DOHH2 (cell line): ENCODE measurements at regions not wholly inside any gene's neighbourhood (a gene's known extent, or its start where the extent isn't known, plus 50 kb on each side); places are given as distances from the start of the nearest gene placed in this dataset.

Experiments used
- H3F3A ChIP-seq: fragments of 200-600 bp; sonication (generic), shearing (Covaris generic); 2 replicates; pipeline ENCODE4 v1.6.0; 2016; ENCODE audit warnings: antibody characterized with exemption, mild to moderate bottlenecking; ENCODE audit not compliant: control insufficient read depth, insufficient read depth
- H3K27ac ChIP-seq: fragments of 200-600 bp; sonication (generic); 2 replicates; pipeline ENCODE4 v1.5.1; 2014; ENCODE audit warnings: low read depth, mild to moderate bottlenecking, low read length, moderate library complexity
- H3K27me3 ChIP-seq: fragments of 200-600 bp; sonication (generic); 2 replicates; pipeline ENCODE4 v1.6.1; 2014; ENCODE audit warnings: mild to moderate bottlenecking, low read length, mixed read lengths; ENCODE audit not compliant: control insufficient read depth
- H3K36me3 ChIP-seq: fragments of 200-600 bp; sonication (generic); 2 replicates; pipeline ENCODE4 v1.6.1; 2014; ENCODE audit warnings: mild to moderate bottlenecking, low read length, moderate library complexity, mixed read lengths; ENCODE audit not compliant: control insufficient read depth
- H3K4me1 ChIP-seq: fragments of 200-600 bp; sonication (generic); 2 replicates; pipeline ENCODE4 v1.6.1; 2014; ENCODE audit warnings: mild to moderate bottlenecking, low read length, mixed read lengths; ENCODE audit not compliant: control insufficient read depth
- H3K4me2 ChIP-seq: fragments of 200-600 bp; sonication (generic); 2 replicates; pipeline ENCODE4 v1.6.0; 2014; ENCODE audit warnings: mild to moderate bottlenecking, low read length, moderate library complexity
- H3K4me3 ChIP-seq: fragments of 200-600 bp; sonication (generic); 2 replicates; pipeline ENCODE4 v1.5.1; 2014; ENCODE audit warnings: mild to moderate bottlenecking, low read length, mixed read lengths
- H3K79me2 ChIP-seq: fragments of 200-600 bp; sonication (generic); 2 replicates; pipeline ENCODE4 v1.6.1; 2014; ENCODE audit warnings: mild to moderate bottlenecking, low read length, mixed read lengths; ENCODE audit not compliant: control insufficient read depth
- H3K9me2 ChIP-seq: fragments of 200-600 bp; sonication (generic); replicated peaks from 2 replicates; pipeline ENCODE4 v1.6.1; 2014; ENCODE audit warnings: mild to moderate bottlenecking, low read length, mixed read lengths; ENCODE audit not compliant: control insufficient read depth
- H3K9me3 ChIP-seq: fragments of 200-600 bp; sonication (generic); 2 replicates; pipeline ENCODE4 v1.6.1; 2014; ENCODE audit warnings: antibody characterized with exemption, low read length, mixed read lengths; ENCODE audit not compliant: control insufficient read depth, insufficient read depth
- H4K20me1 ChIP-seq: fragments of 200-600 bp; sonication (generic); 2 replicates; pipeline ENCODE4 v1.6.0; 2014; ENCODE audit warnings: low read depth, mild to moderate bottlenecking, antibody characterized with exemption, low read length, moderate library complexity; ENCODE audit not compliant: control insufficient read depth, insufficient read depth
- CTCF ChIP-seq: fragments of 200-600 bp; sonication (generic); IDR thresholded peaks from one replicate; pipeline ENCODE4 v1.5.1; 2014; ENCODE audit warnings: antibody characterized with exemption, mild to moderate bottlenecking, low read depth, low read length; ENCODE audit not compliant: poor library complexity, severe bottlenecking
- EZH2phosphoT487 ChIP-seq: fragments of 200-600 bp; sonication (generic); IDR thresholded peaks from 2 replicates; pipeline ENCODE4 v1.6.1; 2017; ENCODE audit warnings: borderline replicate concordance, mild to moderate bottlenecking, antibody characterized with exemption, low read length, moderate library complexity, mixed read lengths

- Histone ChIP-seq H3K79me2 (no peaks in the 10 kb centered on the region), H3K9me2 (no peaks in the 10 kb centered on the region), H3K4me2 (no peak overlapping the region), H3K27ac (no peak overlapping the region), H3K27me3 (no peaks in the 10 kb centered on the region), H3K9me3 (no peaks in the 10 kb centered on the region), H3K4me1 (no peaks in the 10 kb centered on the region), H4K20me1 (no peaks in the 10 kb centered on the region), H3K4me3 (no peak overlapping the region), H3K36me3 (no peaks in the 10 kb centered on the region), H3F3A (no peaks in the 10 kb centered on the region)
- TF ChIP-seq CTCF = no peak
- TF ChIP-seq EZH2phosphoT487 = no peak
Measured at GRCh38 chr11:92447586-92447985, 223.0 kb downstream of the FAT3 start.

GRCh38 chr11:92449222-92449621 is 224.6 kb downstream of the FAT3 start:
- no peaks in the 10 kb centered on the region for H4K20me1 ChIP-seq
- H3F3A ChIP-seq = no peaks in the 10 kb centered on the region
- H3K27me3 ChIP-seq = no peaks in the 10 kb centered on the region
- H3K4me2 ChIP-seq = no peak overlapping the region
- TF ChIP-seq EZH2phosphoT487 (no peak), CTCF (no peak)
- no peaks in the 10 kb centered on the region for H3K4me1 ChIP-seq
- no peak overlapping the region for H3K4me3 ChIP-seq
- H3K36me3 ChIP-seq = no peaks in the 10 kb centered on the region
- H3K9me2 ChIP-seq = no peaks in the 10 kb centered on the region
- H3K79me2 ChIP-seq = no peaks in the 10 kb centered on the region
- H3K27ac ChIP-seq = no peak overlapping the region
- H3K9me3 ChIP-seq = no peaks in the 10 kb centered on the region

GRCh38 chr11:92449780-92450179 is 225.2 kb downstream of the FAT3 start:
- TF ChIP-seq EZH2phosphoT487 = no peak
- TF ChIP-seq CTCF = no peak
- H3K4me1 ChIP-seq = no peaks in the 10 kb centered on the region
- H3K4me2 ChIP-seq = no peak overlapping the region
- no peaks in the 10 kb centered on the region for H3K79me2 ChIP-seq
- H3K27ac ChIP-seq = no peak overlapping the region
- H3F3A ChIP-seq = no peaks in the 10 kb centered on the region
- no peaks in the 10 kb centered on the region for H3K27me3 ChIP-seq
- no peaks in the 10 kb centered on the region for H3K9me3 ChIP-seq
- H3K4me3 ChIP-seq = no peak overlapping the region
- no peaks in the 10 kb centered on the region for H4K20me1 ChIP-seq
- H3K36me3 ChIP-seq = no peaks in the 10 kb centered on the region
- no peaks in the 10 kb centered on the region for H3K9me2 ChIP-seq

GRCh38 chr11:92451063-92451462 is 226.4 kb downstream of the FAT3 start:
- H3K27me3 ChIP-seq = no peaks in the 10 kb centered on the region
- no peaks in the 10 kb centered on the region for H3K9me2 ChIP-seq
- no peaks in the 10 kb centered on the region for H4K20me1 ChIP-seq
- no peaks in the 10 kb centered on the region for H3K79me2 ChIP-seq
- H3K9me3 ChIP-seq = no peaks in the 10 kb centered on the region
- H3K27ac ChIP-seq = no peak overlapping the region
- H3K4me1 ChIP-seq = no peaks in the 10 kb centered on the region
- H3K36me3 ChIP-seq = no peaks in the 10 kb centered on the region
- no peak overlapping the region for H3K4me3 ChIP-seq
- no peak for TF ChIP-seq EZH2phosphoT487
- no peak for TF ChIP-seq CTCF
- H3K4me2 ChIP-seq = no peak overlapping the region
- H3F3A ChIP-seq = no peaks in the 10 kb centered on the region
